OCI-LY1 (cell line): ENCODE measurements at regions not wholly inside any gene's neighbourhood (a gene's known extent, or its start where the extent isn't known, plus 50 kb on each side); places are given as distances from the start of the nearest gene placed in this dataset.
"Not testable (repeated sequence)": the region's sequence is repeated elsewhere in the genome, so short reads cannot be mapped to it uniquely, and the experiment has no call there.

ENCODE experiments used
- H2AFZ ChIP-seq: fragments of 200-600 bp; sonication (generic), shearing (Covaris generic); 2 replicates; pipeline ENCODE4 v1.6.0; 2014; ENCODE audit warnings: antibody characterized with exemption, mild to moderate bottlenecking, low read length
- H3F3A ChIP-seq: fragments of 200-600 bp; sonication (generic), shearing (Covaris generic); 2 replicates; pipeline ENCODE4 v1.6.0; 2014; ENCODE audit warnings: mild to moderate bottlenecking, antibody characterized with exemption, low read length, moderate library complexity; ENCODE audit not compliant: insufficient read depth
- H3K27ac ChIP-seq: fragments of 200-600 bp; sonication (generic); 2 replicates; pipeline ENCODE4 v1.5.1; 2014; ENCODE audit warnings: low read length, mixed run types, mild to moderate bottlenecking, low read depth; ENCODE audit not compliant: poor library complexity, severe bottlenecking
- H3K27me3 ChIP-seq: fragments of 200-600 bp; sonication (generic); 2 replicates; pipeline ENCODE4 v1.6.0; 2014; ENCODE audit warnings: antibody characterized with exemption, mild to moderate bottlenecking, low read length, moderate library complexity; ENCODE audit not compliant: insufficient read depth
- H3K36me3 ChIP-seq: fragments of 200-600 bp; sonication (generic); 2 replicates; pipeline ENCODE4 v1.6.1; 2014; ENCODE audit warnings: mild to moderate bottlenecking, antibody characterized with exemption, low read length, moderate library complexity, mixed read lengths; ENCODE audit not compliant: insufficient read depth
- H3K4me1 ChIP-seq: fragments of 200-600 bp; sonication (generic); 2 replicates; pipeline ENCODE4 v1.5.1; 2014; ENCODE audit warnings: mild to moderate bottlenecking, low read length, moderate library complexity; ENCODE audit not compliant: insufficient read depth, severe bottlenecking
- H3K4me2 ChIP-seq: fragments of 200-600 bp; sonication (generic), shearing (Covaris generic); 2 replicates; pipeline ENCODE4 v1.6.1; 2014; ENCODE audit warnings: low read length
- H3K4me3 ChIP-seq: fragments of 200-600 bp; sonication (generic); 2 replicates; pipeline ENCODE4 v1.5.1; 2014; ENCODE audit warnings: low read length, low read depth, mild to moderate bottlenecking, mixed read lengths; ENCODE audit not compliant: poor library complexity, severe bottlenecking
- H3K79me2 ChIP-seq: fragments of 200-600 bp; shearing (Covaris generic); 2 replicates; pipeline ENCODE4 v1.6.1; 2016; ENCODE audit warnings: mixed run types, low read length, mixed read lengths; ENCODE audit not compliant: insufficient read depth
- H3K9ac ChIP-seq: fragments of 200-600 bp; sonication (generic), shearing (Covaris generic); 2 replicates; pipeline ENCODE4 v1.6.1; 2014; ENCODE audit warnings: mild to moderate bottlenecking, low read length, mixed read lengths
- H3K9me2 ChIP-seq: fragments of 200-600 bp; sonication (generic), shearing (Covaris generic); 2 replicates; pipeline ENCODE4 v1.6.1; 2014; ENCODE audit warnings: low read depth, mild to moderate bottlenecking, low read length, mixed read lengths
- H3K9me3 ChIP-seq: fragments of 200-600 bp; shearing (Covaris generic); 2 replicates; pipeline ENCODE4 v1.6.1; 2014; ENCODE audit warnings: low read length, mixed read lengths
- H4K20me1 ChIP-seq: fragments of 200-600 bp; sonication (generic), shearing (Covaris generic); 2 replicates; pipeline ENCODE4 v1.6.0; 2016; ENCODE audit warnings: mild to moderate bottlenecking, low read length; ENCODE audit not compliant: insufficient read depth
- CTCF ChIP-seq: fragments of 200-600 bp; sonication (generic), shearing (Covaris generic); IDR thresholded peaks from 2 replicates; pipeline ENCODE4 v1.5.1; 2017; ENCODE audit warnings: mild to moderate bottlenecking, antibody characterized with exemption, low read length, moderate library complexity, mixed read lengths
- EZH2 ChIP-seq: fragments of 200-600 bp; sonication (generic), shearing (Covaris generic); IDR thresholded peaks from 2 replicates; pipeline ENCODE4 v1.8.0; 2017; ENCODE audit warnings: borderline replicate concordance, mixed run types, mild to moderate bottlenecking, antibody characterized with exemption, low read length, moderate library complexity, mixed read lengths

DNA sequence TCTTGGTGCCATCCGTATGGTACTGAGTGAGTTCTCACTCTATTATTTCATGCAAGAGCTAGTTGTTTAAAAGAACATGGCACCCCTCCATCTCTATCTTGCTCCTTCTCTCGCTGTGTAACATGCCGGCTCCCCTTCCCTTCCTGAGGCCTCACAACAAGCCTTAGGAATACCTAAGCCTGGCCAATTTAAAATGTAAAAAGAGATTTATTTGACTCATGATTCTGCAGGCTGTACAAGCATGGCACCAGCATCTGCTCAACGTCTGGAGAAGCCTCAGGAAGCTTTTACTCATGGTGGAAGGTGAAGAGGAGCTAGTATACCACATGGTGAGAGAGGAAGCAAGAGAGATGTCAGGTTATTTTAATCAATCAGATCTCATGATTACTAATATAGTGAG, 90.4 kb upstream of the NUDT10 start:
- Histone ChIP-seq H3K9me2 (no peaks in the 10 kb centered on the region), H3K27ac (no peak overlapping the region), H4K20me1 (no peaks in the 10 kb centered on the region), H3K4me1 (no peaks in the 10 kb centered on the region), H3K79me2 (no peaks in the 10 kb centered on the region), H2AFZ (no peak overlapping the region), H3K4me2 (no peak overlapping the region), H3K36me3 (no peaks in the 10 kb centered on the region), H3F3A (no peaks in the 10 kb centered on the region), H3K4me3 (no peak overlapping the region), H3K9me3 (no peaks in the 10 kb centered on the region), H3K9ac (no peak overlapping the region), H3K27me3 (no peaks in the 10 kb centered on the region)
- TF ChIP-seq EZH2 = no peak
- TF ChIP-seq CTCF = no peak

- Histone ChIP-seq H3K9me2 (no peaks in the 10 kb centered on the region), H2AFZ (no peak overlapping the region), H3K27ac (no peak overlapping the region), H4K20me1 (no peaks in the 10 kb centered on the region), H3K36me3 (no peaks in the 10 kb centered on the region), H3K4me2 (no peak overlapping the region), H3K79me2 (no peaks in the 10 kb centered on the region), H3K9ac (no peak overlapping the region), H3K4me1 (no peaks in the 10 kb centered on the region), H3K9me3 (no peaks in the 10 kb centered on the region), H3K27me3 (no peaks in the 10 kb centered on the region), H3F3A (no peaks in the 10 kb centered on the region), H3K4me3 (no peak overlapping the region)
- no peak for TF ChIP-seq CTCF
- no peak for TF ChIP-seq EZH2
These were observed 75.1 kb upstream of the NUDT10 start for GRCh38 chrX:51257490-51257889.

DNA sequence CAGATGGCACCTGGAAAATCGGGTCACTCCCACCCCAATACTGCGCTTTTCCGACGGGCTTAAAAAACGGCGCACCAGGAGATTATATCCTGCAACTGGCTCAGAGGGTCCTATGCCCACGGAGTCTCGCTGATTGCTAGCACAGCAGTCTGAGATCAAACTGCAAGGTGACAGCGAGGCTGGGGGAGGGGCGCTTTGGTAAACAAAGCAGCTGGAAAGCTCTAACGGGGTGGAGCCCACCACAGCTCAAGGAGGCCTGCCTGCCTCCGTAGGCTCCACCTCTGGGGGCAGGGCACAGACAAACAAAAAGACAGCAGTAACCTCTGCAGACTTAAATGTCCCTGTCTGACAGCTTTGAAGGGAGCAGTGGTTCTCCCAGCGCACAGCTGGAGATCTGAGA, 70.4 kb upstream of the NUDT10 start:
- H4K20me1 ChIP-seq, H3K4me1 ChIP-seq, H3K9me2 ChIP-seq, H3K9ac ChIP-seq, H3K4me2 ChIP-seq, H3F3A ChIP-seq, H3K27ac ChIP-seq, H3K27me3 ChIP-seq, H3K4me3 ChIP-seq, H3K9me3 ChIP-seq, H3K79me2 ChIP-seq, H3K36me3 ChIP-seq, H2AFZ ChIP-seq: not testable (repeated sequence)

GRCh38 chrX:51272638-51273037, 60.0 kb upstream of the NUDT10 start:
- H3K4me3 ChIP-seq = no peak overlapping the region
- no peaks in the 10 kb centered on the region for H3K4me1 ChIP-seq
- H3K9me3 ChIP-seq = no peaks in the 10 kb centered on the region
- H2AFZ ChIP-seq = no peak overlapping the region
- H3K4me2 ChIP-seq = no peak overlapping the region
- H3K79me2 ChIP-seq = no peaks in the 10 kb centered on the region
- no peaks in the 10 kb centered on the region for H3K36me3 ChIP-seq
- no peak overlapping the region for H3K9ac ChIP-seq
- no peaks in the 10 kb centered on the region for H3F3A ChIP-seq
- no peaks in the 10 kb centered on the region for H4K20me1 ChIP-seq
- no peak for TF ChIP-seq EZH2
- no peak for TF ChIP-seq CTCF
- H3K9me2 ChIP-seq = no peaks in the 10 kb centered on the region
- H3K27me3 ChIP-seq = no peaks in the 10 kb centered on the region
- H3K27ac ChIP-seq = no peak overlapping the region
